GM12872 (cell line): ENCODE measurements at regions not wholly inside any gene's neighbourhood (a gene's known extent, or its start where the extent isn't known, plus 50 kb on each side); places are given as distances from the start of the nearest gene placed in this dataset.

Experiments used
- CTCF ChIP-seq: IDR thresholded peaks from 3 replicates; pipeline ENCODE4 v1.5.1; 2011; ENCODE audit warnings: low read depth, mild to moderate bottlenecking, low read length, moderate library complexity; ENCODE audit not compliant: insufficient read depth

GRCh38 chr1:242761556-242761955 lies 237.1 kb upstream of the PLD5 start:
- TF ChIP-seq CTCF, result no peak

- no peak for TF ChIP-seq CTCF
These were observed 230.4 kb upstream of the PLD5 start for GRCh38 chr1:242754926-242755325.

- TF ChIP-seq CTCF, result no peak
These were observed 229.6 kb upstream of the PLD5 start for GRCh38 chr1:242754125-242754524.

- TF ChIP-seq CTCF, result no peak
These were observed 222.7 kb upstream of the PLD5 start for GRCh38 chr1:242747233-242747632.

- no peak for TF ChIP-seq CTCF
These were observed 220.6 kb upstream of the PLD5 start for GRCh38 chr1:242745079-242745478.

- TF ChIP-seq CTCF, result no peak
These were observed 219.7 kb upstream of the PLD5 start for GRCh38 chr1:242743983-242744780.

GRCh38 chr1:242738702-242739645 lies 214.5 kb upstream of the PLD5 start:
- no peak for TF ChIP-seq CTCF
